ENCODE measurements at regions not wholly inside any gene's neighbourhood (a gene's known extent, or its start where the extent isn't known, plus 50 kb on each side); places are given as distances from the start of the nearest gene placed in this dataset.

DNA sequence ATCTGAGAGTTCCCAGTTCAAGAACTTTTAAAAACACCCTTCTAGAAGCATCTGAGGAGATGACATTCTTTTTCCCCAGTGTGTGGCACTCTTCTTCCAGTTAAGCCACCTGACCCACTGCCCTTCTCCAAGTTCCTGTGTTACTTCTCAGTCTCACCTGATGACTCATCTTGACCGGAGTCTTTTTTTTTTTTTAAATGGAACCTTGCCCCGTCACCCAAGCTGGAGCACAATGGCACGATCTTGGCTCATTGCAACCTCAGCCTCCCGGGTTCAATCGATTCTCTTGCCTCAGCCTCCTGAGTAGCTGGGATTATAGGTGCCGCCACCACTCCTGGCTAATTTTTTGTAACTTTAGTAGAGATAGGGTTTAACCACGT is 224.1 kb upstream of the DAB2 start:
- H3K36me3 ChIP-seq = no peaks in the 10 kb centered on the region
- no peak overlapping the region for H3K4me3 ChIP-seq
- DNase-seq = no peak
- H3K27me3 ChIP-seq = no peaks in the 10 kb centered on the region
- TF ChIP-seq, protein P1, sequence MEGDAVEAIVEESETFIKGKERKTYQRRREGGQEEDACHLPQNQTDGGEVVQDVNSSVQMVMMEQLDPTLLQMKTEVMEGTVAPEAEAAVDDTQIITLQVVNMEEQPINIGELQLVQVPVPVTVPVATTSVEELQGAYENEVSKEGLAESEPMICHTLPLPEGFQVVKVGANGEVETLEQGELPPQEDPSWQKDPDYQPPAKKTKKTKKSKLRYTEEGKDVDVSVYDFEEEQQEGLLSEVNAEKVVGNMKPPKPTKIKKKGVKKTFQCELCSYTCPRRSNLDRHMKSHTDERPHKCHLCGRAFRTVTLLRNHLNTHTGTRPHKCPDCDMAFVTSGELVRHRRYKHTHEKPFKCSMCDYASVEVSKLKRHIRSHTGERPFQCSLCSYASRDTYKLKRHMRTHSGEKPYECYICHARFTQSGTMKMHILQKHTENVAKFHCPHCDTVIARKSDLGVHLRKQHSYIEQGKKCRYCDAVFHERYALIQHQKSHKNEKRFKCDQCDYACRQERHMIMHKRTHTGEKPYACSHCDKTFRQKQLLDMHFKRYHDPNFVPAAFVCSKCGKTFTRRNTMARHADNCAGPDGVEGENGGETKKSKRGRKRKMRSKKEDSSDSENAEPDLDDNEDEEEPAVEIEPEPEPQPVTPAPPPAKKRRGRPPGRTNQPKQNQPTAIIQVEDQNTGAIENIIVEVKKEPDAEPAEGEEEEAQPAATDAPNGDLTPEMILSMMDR (IDR thresholded peaks at IDR 0.05) = no peak
- no peak for TF ChIP-seq POLR2A (IDR thresholded peaks at IDR 0.05)
- no peaks in the 10 kb centered on the region for H3K4me1 ChIP-seq
- intact Hi-C loops (cut with DNase I; ENCODE audit: low total_unique reads) = no loop called here
- H3K9me3 ChIP-seq = no peaks in the 10 kb centered on the region
- no peak overlapping the region for H3K27ac ChIP-seq

DNA sequence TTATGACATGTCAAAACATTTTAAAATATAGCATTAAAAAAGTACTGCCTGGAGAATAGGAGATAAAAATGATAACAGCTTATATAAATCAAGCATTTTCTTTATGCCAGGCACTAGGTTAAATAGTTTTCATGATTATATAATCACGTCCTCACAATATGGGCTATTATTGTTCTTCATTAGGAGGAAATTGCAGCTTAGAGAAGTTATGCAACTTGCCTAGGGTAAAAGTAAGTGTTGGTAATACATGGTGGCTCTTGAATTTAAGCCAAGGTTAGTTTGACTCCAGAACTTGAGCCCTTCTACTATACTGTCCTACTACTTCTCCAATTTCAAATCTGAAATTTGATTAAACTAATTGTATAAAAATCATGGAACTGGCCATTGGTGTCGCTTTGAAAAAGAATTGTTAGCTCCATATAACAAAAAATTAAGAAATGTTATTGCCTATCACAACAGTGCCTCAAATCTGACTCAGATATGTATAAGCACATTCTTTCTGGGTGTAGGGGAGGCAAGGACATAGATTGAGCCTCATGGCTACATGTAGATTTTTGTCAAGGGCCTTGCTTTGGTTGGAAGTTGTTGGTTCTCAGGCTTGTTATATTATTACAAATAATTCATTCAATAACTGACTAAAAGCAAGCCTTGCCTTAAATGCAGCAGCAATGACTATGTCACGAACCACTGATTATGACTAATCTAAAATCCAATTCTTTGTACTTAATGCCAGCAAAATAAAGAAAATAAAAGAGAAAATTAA is 223.5 kb upstream of the DAB2 start:
- no peak for DNase-seq
- H3K36me3 ChIP-seq = no peaks in the 10 kb centered on the region
- TF ChIP-seq, protein P1 (IDR thresholded peaks at IDR 0.05) = no peak
- no peak for TF ChIP-seq POLR2A (IDR thresholded peaks at IDR 0.05)
- intact Hi-C loops (cut with DNase I; ENCODE audit: low total_unique reads) = no loop called here
- H3K27ac ChIP-seq = no peak overlapping the region
- no peak overlapping the region for H3K4me3 ChIP-seq
- no peaks in the 10 kb centered on the region for H3K4me1 ChIP-seq
- H3K27me3 ChIP-seq = no peaks in the 10 kb centered on the region
- H3K9me3 ChIP-seq = no peaks in the 10 kb centered on the region

DNA sequence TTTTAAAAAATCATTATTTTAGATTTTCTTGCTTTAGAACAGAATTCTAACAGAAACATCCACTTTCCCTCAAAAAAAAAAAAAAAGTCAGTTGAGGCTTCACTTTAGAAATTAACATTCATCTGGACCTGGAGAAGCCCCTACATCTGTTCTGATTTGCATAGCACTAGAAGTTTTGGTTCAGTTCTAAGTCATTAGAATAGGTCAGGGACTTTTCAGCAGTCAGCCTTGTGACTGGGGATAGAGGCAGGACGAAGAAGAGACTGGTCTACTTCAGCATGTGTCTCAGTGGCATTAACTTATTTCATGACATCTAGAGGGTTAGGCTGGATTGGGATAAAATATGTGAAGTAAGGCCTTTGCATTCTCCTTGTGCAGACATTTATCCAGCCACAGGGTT is 215.8 kb upstream of the DAB2 start:
- no peak overlapping the region for H3K27ac ChIP-seq
- H3K9me3 ChIP-seq = no peaks in the 10 kb centered on the region
- H3K27me3 ChIP-seq = no peaks in the 10 kb centered on the region
- H3K36me3 ChIP-seq = no peaks in the 10 kb centered on the region
- no peak overlapping the region for H3K4me3 ChIP-seq
- TF ChIP-seq, protein P1 (IDR thresholded peaks at IDR 0.05) = no peak
- no peak for TF ChIP-seq POLR2A (IDR thresholded peaks at IDR 0.05)
- DNase-seq = no peak
- no peaks in the 10 kb centered on the region for H3K4me1 ChIP-seq
- intact Hi-C loops (cut with DNase I; ENCODE audit: low total_unique reads) = no loop called here

DNA sequence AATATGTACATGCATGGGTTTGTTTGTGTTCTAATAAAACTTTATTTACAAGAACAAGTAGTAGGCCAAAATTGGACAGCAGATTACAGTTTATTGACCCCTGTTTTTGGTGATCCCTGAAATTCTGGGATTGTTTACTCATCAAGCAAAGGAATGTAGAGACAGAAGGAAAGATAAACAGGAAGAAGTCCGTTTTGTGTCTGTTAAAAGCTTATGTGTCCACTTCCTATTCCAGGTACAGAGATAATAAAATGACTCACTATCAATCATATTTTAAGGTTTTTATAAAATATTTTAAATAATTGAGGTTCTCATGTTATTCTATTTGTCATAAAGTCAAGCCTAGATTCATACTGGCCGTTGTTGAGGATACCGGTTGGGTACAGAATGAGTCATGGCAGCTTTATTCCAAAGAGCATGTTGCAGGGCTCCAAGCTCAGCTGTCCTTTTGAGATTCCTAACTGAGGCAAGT is 214.9 kb upstream of the DAB2 start:
- no peak overlapping the region for H3K4me3 ChIP-seq
- H3K36me3 ChIP-seq = no peaks in the 10 kb centered on the region
- intact Hi-C loops (cut with DNase I; ENCODE audit: low total_unique reads) = no loop called here
- H3K27ac ChIP-seq = no peak overlapping the region
- no peak for DNase-seq
- H3K27me3 ChIP-seq = no peaks in the 10 kb centered on the region
- H3K9me3 ChIP-seq = no peaks in the 10 kb centered on the region
- no peaks in the 10 kb centered on the region for H3K4me1 ChIP-seq
- no peak for TF ChIP-seq POLR2A (IDR thresholded peaks at IDR 0.05)
- TF ChIP-seq, protein P1 (IDR thresholded peaks at IDR 0.05) = no peak

DNA sequence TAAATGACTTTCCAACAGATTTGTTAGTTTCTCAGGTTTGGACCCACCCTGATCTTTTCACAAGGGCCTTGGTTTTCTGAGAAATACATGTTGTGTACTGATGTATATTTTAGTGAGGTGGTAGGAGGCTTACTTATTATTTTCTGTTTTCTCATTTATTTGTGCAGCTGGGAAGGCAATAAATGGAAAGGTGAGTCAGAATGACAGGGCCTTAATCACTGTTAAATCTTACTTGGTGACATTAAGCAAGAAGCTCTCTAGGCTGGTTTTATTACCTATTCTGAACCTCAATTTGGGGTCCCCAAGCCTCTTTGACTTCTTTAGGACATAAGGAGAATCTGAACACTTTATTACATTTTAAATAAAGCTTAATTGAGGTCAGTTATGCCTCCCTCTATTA is 214.0 kb upstream of the DAB2 start:
- no peak for DNase-seq
- H3K27me3 ChIP-seq = no peaks in the 10 kb centered on the region
- TF ChIP-seq, protein P1 (IDR thresholded peaks at IDR 0.05) = no peak
- no peak for TF ChIP-seq POLR2A (IDR thresholded peaks at IDR 0.05)
- H3K27ac ChIP-seq = no peak overlapping the region
- no peak overlapping the region for H3K4me3 ChIP-seq
- no peaks in the 10 kb centered on the region for H3K4me1 ChIP-seq
- no peaks in the 10 kb centered on the region for H3K36me3 ChIP-seq
- no peaks in the 10 kb centered on the region for H3K9me3 ChIP-seq
- intact Hi-C loops (cut with DNase I; ENCODE audit: low total_unique reads) = no loop called here

Data from uterus (tissue), 3 donors.